ENCODE measurements at regions not wholly inside any gene's neighbourhood (a gene's known extent, or its start where the extent isn't known, plus 50 kb on each side); places are given as distances from the start of the nearest gene placed in this dataset.

DNA sequence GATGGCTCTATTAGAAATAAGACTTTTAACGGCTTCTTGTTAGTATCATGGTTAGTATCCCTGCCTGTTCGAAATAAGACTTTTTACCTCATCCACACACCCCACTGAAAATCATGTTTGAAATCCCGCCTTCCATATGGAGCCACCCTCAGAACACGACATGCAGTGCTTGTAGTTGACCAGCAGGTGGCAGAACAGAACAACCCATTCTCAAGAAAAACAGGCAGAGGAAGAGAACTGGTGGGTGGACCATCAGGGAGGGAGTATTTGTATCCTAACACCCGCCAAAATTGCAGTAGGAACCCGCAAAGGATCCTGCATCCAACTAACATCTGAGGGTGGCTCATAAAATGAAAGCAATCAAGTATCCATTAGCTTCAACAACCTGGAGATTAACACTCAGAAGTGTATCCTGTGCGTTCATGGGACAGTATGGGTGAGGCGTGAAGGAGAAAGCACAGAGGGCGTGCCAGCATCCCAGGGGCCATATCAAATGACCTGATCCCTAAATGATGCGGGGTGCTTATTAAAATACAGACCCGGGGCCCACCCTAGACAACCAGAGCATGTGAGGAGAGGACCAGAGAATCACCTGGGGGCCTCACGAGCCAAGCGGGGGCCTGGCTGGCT, 89.6 kb upstream of the NHSL1 start:
- no peak overlapping the region for H2AFZ ChIP-seq (ENCODE audit: low read depth, low read length)
- TF ChIP-seq EZH2 (IDR thresholded peaks at IDR 0.05; ENCODE audit: borderline replicate concordance, low read depth, low read length, severe bottlenecking): no peak
- TF ChIP-seq, protein P1, sequence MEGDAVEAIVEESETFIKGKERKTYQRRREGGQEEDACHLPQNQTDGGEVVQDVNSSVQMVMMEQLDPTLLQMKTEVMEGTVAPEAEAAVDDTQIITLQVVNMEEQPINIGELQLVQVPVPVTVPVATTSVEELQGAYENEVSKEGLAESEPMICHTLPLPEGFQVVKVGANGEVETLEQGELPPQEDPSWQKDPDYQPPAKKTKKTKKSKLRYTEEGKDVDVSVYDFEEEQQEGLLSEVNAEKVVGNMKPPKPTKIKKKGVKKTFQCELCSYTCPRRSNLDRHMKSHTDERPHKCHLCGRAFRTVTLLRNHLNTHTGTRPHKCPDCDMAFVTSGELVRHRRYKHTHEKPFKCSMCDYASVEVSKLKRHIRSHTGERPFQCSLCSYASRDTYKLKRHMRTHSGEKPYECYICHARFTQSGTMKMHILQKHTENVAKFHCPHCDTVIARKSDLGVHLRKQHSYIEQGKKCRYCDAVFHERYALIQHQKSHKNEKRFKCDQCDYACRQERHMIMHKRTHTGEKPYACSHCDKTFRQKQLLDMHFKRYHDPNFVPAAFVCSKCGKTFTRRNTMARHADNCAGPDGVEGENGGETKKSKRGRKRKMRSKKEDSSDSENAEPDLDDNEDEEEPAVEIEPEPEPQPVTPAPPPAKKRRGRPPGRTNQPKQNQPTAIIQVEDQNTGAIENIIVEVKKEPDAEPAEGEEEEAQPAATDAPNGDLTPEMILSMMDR (IDR thresholded peaks at IDR 0.05; ENCODE audit: borderline replicate concordance, extremely low read depth, low read length, poor library complexity, severe bottlenecking): peak; percentile 99

DNA sequence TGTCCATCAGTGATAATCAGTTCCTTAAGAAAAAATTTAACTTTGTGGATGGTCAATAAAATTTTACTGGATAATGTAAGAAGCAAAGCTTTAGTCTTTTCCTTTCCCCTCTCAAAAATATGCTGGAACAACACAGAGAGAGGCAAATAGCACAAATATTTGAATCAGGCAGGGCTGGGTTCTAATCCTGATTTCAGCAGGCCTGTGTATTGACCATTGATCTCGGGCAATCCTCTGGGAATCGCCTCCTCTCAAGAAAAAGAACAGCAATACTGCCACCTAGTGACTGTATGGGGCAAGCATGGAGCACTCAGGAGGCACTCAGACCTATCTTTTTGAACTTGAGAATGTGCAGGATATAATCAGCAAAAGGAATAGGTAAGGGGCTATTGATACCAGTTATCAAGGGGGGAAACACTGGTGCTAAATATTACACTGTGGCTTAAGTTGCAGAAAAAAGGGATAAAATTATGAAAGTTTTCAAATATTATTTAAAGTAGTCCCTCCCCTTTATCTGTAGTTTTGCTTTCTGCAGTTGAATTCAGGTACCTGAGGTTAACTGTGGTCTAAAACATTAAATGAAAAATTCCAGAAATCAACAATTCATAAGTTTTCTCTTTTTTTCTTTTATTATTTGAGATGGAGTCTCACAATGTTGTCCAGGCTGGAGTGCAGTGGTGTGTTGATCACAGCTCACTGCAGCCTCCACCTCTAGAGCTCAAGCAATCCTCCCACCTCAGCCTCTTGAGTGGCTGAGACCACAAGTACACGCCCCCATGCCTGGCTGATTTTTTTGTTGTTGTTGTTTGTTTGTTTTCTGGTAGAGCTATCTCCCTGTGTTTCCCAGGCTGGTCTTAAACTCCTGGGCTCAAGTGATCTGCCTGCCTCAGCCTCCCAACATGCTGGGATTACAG, 91.8 kb upstream of the NHSL1 start:
- Histone ChIP-seq H3K4me3 (ENCODE audit: low read depth in 1 of 2, low read length in 2 of 2) (no peak overlapping the region), H3K9ac (ENCODE audit: low read depth, low read length) (no peak overlapping the region), H3K79me2 (ENCODE audit: insufficient read depth, low read length) (no peaks in the 10 kb centered on the region), H3K9me3 (ENCODE audit: insufficient read depth, low read length, severe bottlenecking) (no peaks in the 10 kb centered on the region), H3K27ac (ENCODE audit: low read length) (no peak overlapping the region), H3K36me3 (ENCODE audit: insufficient read depth, low read length) (no peaks in the 10 kb centered on the region), H4K20me1 (ENCODE audit: insufficient read depth, low read length) (no peaks in the 10 kb centered on the region), H3K27me3 (ENCODE audit: insufficient read depth, low read length, poor library complexity) (no peaks in the 10 kb centered on the region), H3K4me2 (ENCODE audit: insufficient read depth, low read length) (no peak overlapping the region), H3K4me1 (ENCODE audit: insufficient read depth, low read length) (no peaks in the 10 kb centered on the region; the same call in 1 of the 2 replicates), H2AFZ (ENCODE audit: low read depth, low read length) (no peak overlapping the region)
- peak; percentile 80 for ATAC-seq (ENCODE audit: insufficient read depth, low read depth)
- DNase-seq: peak; percentile 60
- no peak for TF ChIP-seq EZH2 (IDR thresholded peaks at IDR 0.05; ENCODE audit: borderline replicate concordance, low read depth, low read length, severe bottlenecking)
- TF ChIP-seq, protein P1 (IDR thresholded peaks at IDR 0.05; ENCODE audit: borderline replicate concordance, extremely low read depth, low read length, poor library complexity, severe bottlenecking): peak; percentile 93

More for the DNA sequence above, 89.6 kb upstream of the NHSL1 start:
- no peaks in the 10 kb centered on the region for H3K36me3 ChIP-seq (ENCODE audit: insufficient read depth, low read length)
- H3K27me3 ChIP-seq (ENCODE audit: insufficient read depth, low read length, poor library complexity): no peaks in the 10 kb centered on the region
- ATAC-seq (ENCODE audit: insufficient read depth, low read depth) (peak; percentile 79), DNase-seq (peak; percentile 65)
- no peaks in the 10 kb centered on the region for H3K79me2 ChIP-seq (ENCODE audit: insufficient read depth, low read length)
- no peaks in the 10 kb centered on the region for H4K20me1 ChIP-seq (ENCODE audit: insufficient read depth, low read length)
- no peaks in the 10 kb centered on the region; the same call in 1 of the 2 replicates for H3K4me1 ChIP-seq (ENCODE audit: insufficient read depth, low read length)
- no peak overlapping the region for H3K4me3 ChIP-seq (ENCODE audit: low read depth in 1 of 2, low read length in 2 of 2)
- H3K4me2 ChIP-seq (ENCODE audit: insufficient read depth, low read length): no peak overlapping the region
- no peak overlapping the region for H3K9ac ChIP-seq (ENCODE audit: low read depth, low read length)
- H3K27ac ChIP-seq (ENCODE audit: low read length): no peak overlapping the region
- no peaks in the 10 kb centered on the region for H3K9me3 ChIP-seq (ENCODE audit: insufficient read depth, low read length, severe bottlenecking)

DNA sequence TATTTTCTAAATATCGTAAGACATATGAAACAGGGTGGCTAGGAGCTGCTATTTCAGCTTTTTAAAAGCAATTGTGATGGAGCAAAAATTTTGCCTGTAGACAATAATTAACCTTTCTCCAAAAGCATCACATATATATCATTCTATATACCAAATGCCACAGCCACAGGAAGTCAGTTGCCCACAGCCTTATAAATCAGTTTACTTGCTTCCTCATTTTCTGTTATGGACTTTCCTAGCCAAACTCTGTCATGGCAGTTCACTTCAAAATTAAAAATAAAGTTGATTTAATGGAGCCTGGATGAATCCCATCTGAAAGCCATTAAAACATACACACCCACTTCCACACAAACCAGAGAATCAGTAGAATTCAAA, 93.4 kb upstream of the NHSL1 start:
- Histone ChIP-seq H4K20me1 (ENCODE audit: insufficient read depth, low read length) (no peaks in the 10 kb centered on the region), H3K79me2 (ENCODE audit: insufficient read depth, low read length) (no peaks in the 10 kb centered on the region), H3K9me3 (ENCODE audit: insufficient read depth, low read length, severe bottlenecking) (no peaks in the 10 kb centered on the region), H3K4me3 (ENCODE audit: low read depth in 1 of 2, low read length in 2 of 2) (no peak overlapping the region), H3K36me3 (ENCODE audit: insufficient read depth, low read length) (no peaks in the 10 kb centered on the region), H3K4me2 (ENCODE audit: insufficient read depth, low read length) (no peak overlapping the region), H3K9ac (ENCODE audit: low read depth, low read length) (no peak overlapping the region), H2AFZ (ENCODE audit: low read depth, low read length) (no peak overlapping the region), H3K4me1 (ENCODE audit: insufficient read depth, low read length) (no peaks in the 10 kb centered on the region; the same call in 1 of the 2 replicates), H3K27me3 (ENCODE audit: insufficient read depth, low read length, poor library complexity) (no peaks in the 10 kb centered on the region), H3K27ac (ENCODE audit: low read length) (no peak overlapping the region)
- TF ChIP-seq, protein P1 (IDR thresholded peaks at IDR 0.05; ENCODE audit: borderline replicate concordance, extremely low read depth, low read length, poor library complexity, severe bottlenecking): no peak
- no peak for TF ChIP-seq EZH2 (IDR thresholded peaks at IDR 0.05; ENCODE audit: borderline replicate concordance, low read depth, low read length, severe bottlenecking)
- DNase-seq (no peak), ATAC-seq (ENCODE audit: insufficient read depth, low read depth) (no peak)

All from DND-41 (cell line).